ENCODE measurements at regions not wholly inside any gene's neighbourhood (a gene's known extent, or its start where the extent isn't known, plus 50 kb on each side); places are given as distances from the start of the nearest gene placed in this dataset.

DNA sequence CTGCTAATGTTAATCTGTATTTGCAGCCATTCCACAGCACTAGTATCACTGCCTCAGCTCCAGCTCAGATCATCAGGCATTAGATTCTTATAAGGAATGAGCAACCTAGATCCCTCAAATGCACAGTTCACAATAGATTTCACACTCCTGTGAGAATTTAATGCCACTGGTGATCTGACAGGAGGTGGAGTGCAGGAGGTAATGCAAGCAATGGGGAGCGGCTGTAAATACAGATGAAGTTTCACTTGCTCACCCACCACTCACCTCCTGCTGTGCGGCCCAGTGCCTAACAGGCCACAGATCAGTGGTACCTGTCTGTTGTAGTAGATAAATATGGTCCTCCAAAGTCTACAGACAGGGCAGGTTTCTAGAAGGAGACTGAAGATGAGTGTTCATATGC lies 97.7 kb upstream of the TMEFF2 start:
- TF ChIP-seq, protein P1, sequence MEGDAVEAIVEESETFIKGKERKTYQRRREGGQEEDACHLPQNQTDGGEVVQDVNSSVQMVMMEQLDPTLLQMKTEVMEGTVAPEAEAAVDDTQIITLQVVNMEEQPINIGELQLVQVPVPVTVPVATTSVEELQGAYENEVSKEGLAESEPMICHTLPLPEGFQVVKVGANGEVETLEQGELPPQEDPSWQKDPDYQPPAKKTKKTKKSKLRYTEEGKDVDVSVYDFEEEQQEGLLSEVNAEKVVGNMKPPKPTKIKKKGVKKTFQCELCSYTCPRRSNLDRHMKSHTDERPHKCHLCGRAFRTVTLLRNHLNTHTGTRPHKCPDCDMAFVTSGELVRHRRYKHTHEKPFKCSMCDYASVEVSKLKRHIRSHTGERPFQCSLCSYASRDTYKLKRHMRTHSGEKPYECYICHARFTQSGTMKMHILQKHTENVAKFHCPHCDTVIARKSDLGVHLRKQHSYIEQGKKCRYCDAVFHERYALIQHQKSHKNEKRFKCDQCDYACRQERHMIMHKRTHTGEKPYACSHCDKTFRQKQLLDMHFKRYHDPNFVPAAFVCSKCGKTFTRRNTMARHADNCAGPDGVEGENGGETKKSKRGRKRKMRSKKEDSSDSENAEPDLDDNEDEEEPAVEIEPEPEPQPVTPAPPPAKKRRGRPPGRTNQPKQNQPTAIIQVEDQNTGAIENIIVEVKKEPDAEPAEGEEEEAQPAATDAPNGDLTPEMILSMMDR (IDR thresholded peaks at IDR 0.05): no peak
- TF ChIP-seq POLR2A (IDR thresholded peaks at IDR 0.05): no peak

Data from breast epithelium (tissue), 3 donors.